H1 (cell line): ENCODE measurements at regions not wholly inside any gene's neighbourhood (a gene's known extent, or its start where the extent isn't known, plus 50 kb on each side); places are given as distances from the start of the nearest gene placed in this dataset.

Source experiments
- CTCF ChIA-PET: fragments of 300-600 bp; sonication (Branson Sonifier 250); formaldehyde crosslinking; loops from one replicate; lab custom pipeline; 2021; ENCODE audit not compliant: partially characterized antibody; lab: Charles Lee
- POLR2A ChIA-PET: fragments of 300-600 bp; sonication (Branson Sonifier 250); formaldehyde crosslinking; loops from one replicate; lab custom pipeline; 2021; ENCODE audit warnings: inconsistent platforms; ENCODE audit not compliant: partially characterized antibody; lab: Charles Lee
- DNase-seq, 2 experiments: peaks; one replicate each; pipeline versions ENCODE4 v3.0.0 to v3.0.0-alpha.2; 2010 to 2022; ENCODE audit warnings: low spot score in 2 of 2, low read depth in 1 of 2, mixed read lengths in 1 of 2
- FAIRE-seq: peaks from 2 replicates; lab custom pipeline; 2011; peaks lifted over from hg19 to GRCh38; lab: Jason Lieb, UNC
- H2AFZ ChIP-seq: 2 replicates; pipeline ENCODE4 v1.8.1; 2012; ENCODE audit warnings: low read length, inconsistent platforms
- H2AK5ac ChIP-seq: 2 replicates; pipeline ENCODE4 v1.6.1; 2013; ENCODE audit warnings: low read depth, low read length
- H2BK120ac ChIP-seq: replicated peaks from 2 replicates; pipeline ENCODE3; 2013; ENCODE audit warnings: low read depth, low read length, inconsistent platforms
- H2BK12ac ChIP-seq: 2 replicates; pipeline ENCODE4 v1.6.1; 2013; ENCODE audit warnings: low read depth, low read length
- H2BK15ac ChIP-seq: 2 replicates; pipeline ENCODE4 v1.6.1; 2013; ENCODE audit warnings: low read length
- H2BK20ac ChIP-seq: 2 replicates; pipeline ENCODE4 v1.6.1; 2013; ENCODE audit warnings: low read length
- H2BK5ac ChIP-seq: 2 replicates; pipeline ENCODE4 v1.6.1; 2013; ENCODE audit warnings: low read depth, low read length
- H3K14ac ChIP-seq: 2 replicates; pipeline ENCODE4 v1.6.1; 2013; ENCODE audit warnings: inconsistent platforms; ENCODE audit not compliant: insufficient read length
- H3K18ac ChIP-seq: 2 replicates; pipeline ENCODE4 v1.6.1; 2013; ENCODE audit warnings: low read length; ENCODE audit errors: extremely low read depth
- H3K23ac ChIP-seq: 2 replicates; pipeline ENCODE4 v1.6.1; 2013; ENCODE audit warnings: inconsistent platforms; ENCODE audit not compliant: insufficient read length
- H3K23me2 ChIP-seq: 2 replicates; pipeline ENCODE4 v1.6.1; 2013; ENCODE audit warnings: low read depth, low read length
- H3K27ac ChIP-seq: 2 replicates; pipeline ENCODE4 v1.6.1; 2011; ENCODE audit warnings: low read depth, low read length, inconsistent platforms
- H3K27me3 ChIP-seq, 4 experiments: replicated peaks in 1 of 4; 1 replicate in 1 of 4; 2 replicates in 3 of 4; pipeline versions ENCODE4 v1.6.1 to v1.8.1; 2011 to 2013; ENCODE audit warnings: low read length in 3 of 4, mild to moderate bottlenecking in 3 of 4, inconsistent platforms in 2 of 4, mixed read lengths in 2 of 4, moderate library complexity in 1 of 4; ENCODE audit not compliant: control insufficient read depth in 3 of 4, insufficient read depth in 3 of 4; ENCODE audit errors: extremely low read depth in 1 of 4
- H3K36me3 ChIP-seq, 4 experiments: 2 replicates each; pipeline versions ENCODE4 v1.6.1 to v1.8.1; 2011 to 2013; ENCODE audit warnings: mild to moderate bottlenecking in 4 of 4, low read length in 3 of 4, moderate library complexity in 2 of 4, control low read depth in 1 of 4, inconsistent platforms in 1 of 4; ENCODE audit not compliant: insufficient read depth in 4 of 4, control insufficient read depth in 2 of 4
- H3K4ac ChIP-seq: replicated peaks from 2 replicates; pipeline ENCODE3; 2013; ENCODE audit warnings: low read length, low read depth, mixed read lengths, inconsistent platforms; ENCODE audit not compliant: insufficient read length
- H3K4me1 ChIP-seq, 4 experiments: replicated peaks in 1 of 4; 1 replicate in 1 of 4; 2 replicates in 3 of 4; pipeline versions ENCODE4 v1.6.1 to v1.8.1; 2011 to 2013; ENCODE audit warnings: low read length in 3 of 4, inconsistent platforms in 2 of 4, mixed read lengths in 1 of 4; ENCODE audit not compliant: insufficient read depth in 4 of 4, control insufficient read depth in 3 of 4
- H3K4me2 ChIP-seq, 2 experiments: 2 replicates each; pipeline versions ENCODE4 v1.6.1 to v1.8.1; 2011 to 2013; ENCODE audit warnings: low read depth in 2 of 2, low read length in 2 of 2, control low read depth in 1 of 2, inconsistent platforms in 1 of 2, mild to moderate bottlenecking in 1 of 2; ENCODE audit not compliant: insufficient read depth in 1 of 2
- H3K4me3 ChIP-seq, 4 experiments: fragments of 200-600, 300-600 bp in 1 of 4; sonication (generic), shearing (Covaris generic), sonication (Bioruptor Twin) in 1 of 4; 2 replicates each; pipeline versions ENCODE4 v1.5.1 to v1.8.1; 2011 to 2016; ENCODE audit warnings: low read length in 4 of 4, low read depth in 3 of 4, control low read depth in 2 of 4, inconsistent platforms in 2 of 4, mild to moderate bottlenecking in 2 of 4, mixed read lengths in 1 of 4, moderate library complexity in 1 of 4; ENCODE audit not compliant: insufficient read depth in 2 of 4; ENCODE audit errors: extremely low read depth in 1 of 4
- H3K56ac ChIP-seq: replicated peaks from 2 replicates; pipeline ENCODE3; 2013; ENCODE audit warnings: low read depth, mild to moderate bottlenecking, mixed read lengths, low read length, inconsistent platforms; ENCODE audit not compliant: insufficient read length
- H3K79me1 ChIP-seq: 2 replicates; pipeline ENCODE4 v1.6.1; 2013; ENCODE audit warnings: low read depth, low read length, control low read depth
- H3K79me2 ChIP-seq, 2 experiments: 2 replicates each; pipeline versions ENCODE4 v1.6.1 to v1.8.1; 2012 to 2013; ENCODE audit warnings: low read length in 2 of 2, mild to moderate bottlenecking in 2 of 2, inconsistent platforms in 1 of 2; ENCODE audit not compliant: insufficient read depth in 2 of 2, control insufficient read depth in 1 of 2
- H3K9ac ChIP-seq, 4 experiments: replicated peaks in 1 of 4; 1 replicate in 1 of 4; 2 replicates in 3 of 4; pipeline versions ENCODE4 v1.6.1 to v1.8.1; 2011 to 2013; ENCODE audit warnings: low read depth in 3 of 4, low read length in 3 of 4, control low read depth in 2 of 4, mild to moderate bottlenecking in 2 of 4, moderate library complexity in 2 of 4, inconsistent platforms in 1 of 4; ENCODE audit errors: extremely low read depth in 1 of 4
- H3K9me3 ChIP-seq, 2 experiments: 2 replicates each; pipeline versions ENCODE4 v1.6.1 to v1.8.1; 2012 to 2013; ENCODE audit warnings: mild to moderate bottlenecking in 2 of 2, moderate library complexity in 2 of 2, control low read depth in 1 of 2, inconsistent platforms in 1 of 2, low read depth in 1 of 2, low read length in 1 of 2, mixed read lengths in 1 of 2; ENCODE audit not compliant: insufficient read depth in 2 of 2
- H4K20me1 ChIP-seq, 2 experiments: replicated peaks in 1 of 2; 2 replicates each; pipeline versions ENCODE3 to v1.8.1; 2011 to 2013; ENCODE audit warnings: inconsistent platforms in 2 of 2, low read length in 2 of 2, mild to moderate bottlenecking in 1 of 2; ENCODE audit not compliant: insufficient read depth in 2 of 2, control insufficient read depth in 1 of 2
- H4K5ac ChIP-seq: 2 replicates; pipeline ENCODE4 v1.6.1; 2013; ENCODE audit warnings: low read length, low read depth, mixed read lengths, inconsistent platforms; ENCODE audit not compliant: insufficient read length
- H4K8ac ChIP-seq: 2 replicates; pipeline ENCODE4 v1.8.0; 2013; ENCODE audit warnings: mild to moderate bottlenecking, moderate library complexity, low read length, inconsistent platforms; ENCODE audit not compliant: insufficient read depth; ENCODE audit errors: extremely low read depth
- H4K91ac ChIP-seq: replicated peaks from 2 replicates; pipeline ENCODE3; 2013; ENCODE audit warnings: low read length, mixed read lengths, inconsistent platforms; ENCODE audit not compliant: insufficient read length
- MAFK ChIP-seq: IDR thresholded peaks from 2 replicates; pipeline ENCODE4 v1.6.1; 2012; ENCODE audit warnings: low read depth, mild to moderate bottlenecking, improper control_type of control experiment, low read length
- WGBS, 2 experiments: shearing (Covaris generic) in 1 of 2; methylation state at CpG; one replicate each; pipeline versions ENCODE4 v1.1.6 to v1.1.7; 2013 to 2015; ENCODE audit warnings: low lambda C conversion rate in 2 of 2, mixed read lengths in 2 of 2, inconsistent platforms in 1 of 2, low coverage in 1 of 2, missing lambda C conversion rate in 1 of 2; ENCODE audit not compliant: insufficient replicate concordance in 2 of 2, insufficient coverage in 1 of 2, insufficient read length in 1 of 2; ENCODE audit errors: extremely low coverage in 1 of 2, missing lambda C conversion rate in 1 of 2; 5-methylcytosine and 5-hydroxymethylcytosine counted together

DNA sequence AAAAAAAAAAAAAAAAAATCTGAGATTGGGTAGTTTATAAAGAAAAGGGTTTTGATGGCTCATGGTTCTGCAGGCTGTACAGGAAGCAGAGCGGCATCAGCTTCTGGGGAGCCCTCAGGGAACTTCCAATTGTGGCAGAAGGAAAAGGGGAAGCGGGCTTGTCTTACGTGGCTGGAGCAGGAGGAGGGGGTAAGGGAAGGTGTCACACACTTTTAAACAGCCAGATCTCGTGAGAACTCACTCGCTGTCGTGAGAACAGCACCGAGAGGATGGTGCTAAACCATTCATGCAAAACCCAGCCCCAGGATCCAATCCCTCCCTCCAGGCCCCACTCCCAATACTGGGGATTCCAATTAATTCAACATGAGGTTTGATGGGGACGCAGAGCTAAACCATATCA, 806.2 kb downstream of the TBC1D22A start:
- 85% methylated on average over 8 of the region's 8 CpGs; no CpG with 5 or more reads in 1 of the 2 experiments for WGBS, 2 experiments
- no peak overlapping the region for H4K5ac ChIP-seq
- no peak overlapping the region for H2BK120ac ChIP-seq
- no peak overlapping the region for H3K18ac ChIP-seq
- H4K20me1 ChIP-seq: no peaks in the 10 kb centered on the region
- no peaks in the 10 kb centered on the region for H3K27me3 ChIP-seq
- no peak overlapping the region for H3K14ac ChIP-seq
- H3K23me2 ChIP-seq: no peaks in the 10 kb centered on the region
- ChIA-PET CTCF (no interaction called here), POLR2A (no interaction called here)
- no peak overlapping the region for H3K4me3 ChIP-seq
- H4K8ac ChIP-seq: no peak overlapping the region
- FAIRE-seq (no peak), DNase-seq (no peak)
- no peak overlapping the region for H3K27ac ChIP-seq
- no peak overlapping the region for H2BK12ac ChIP-seq
- H2AFZ ChIP-seq: no peak overlapping the region
- peaks cover 79 to 90% of the 10 kb centered on the region in 2 experiments for H3K9me3 ChIP-seq
- H3K36me3 ChIP-seq: no peaks in the 10 kb centered on the region; a peak in 1 of 8 replicates
- no peaks in the 10 kb centered on the region for H3K79me1 ChIP-seq
- H3K9ac ChIP-seq: no peak overlapping the region
- no peak overlapping the region for H4K91ac ChIP-seq
- no peaks in the 10 kb centered on the region for H3K4me1 ChIP-seq
- H3K56ac ChIP-seq: no peak overlapping the region
- TF ChIP-seq MAFK: no peak
- H3K79me2 ChIP-seq: no peaks in the 10 kb centered on the region
- no peak overlapping the region for H2BK5ac ChIP-seq
- no peak overlapping the region for H3K4me2 ChIP-seq
- no peak overlapping the region for H2AK5ac ChIP-seq
- no peak overlapping the region for H3K4ac ChIP-seq
- H2BK15ac ChIP-seq: no peak overlapping the region
- H2BK20ac ChIP-seq: no peak overlapping the region
- H3K23ac ChIP-seq: no peak overlapping the region
